ENCODE measurements at regions not wholly inside any gene's neighbourhood (a gene's known extent, or its start where the extent isn't known, plus 50 kb on each side); places are given as distances from the start of the nearest gene placed in this dataset.

DNA sequence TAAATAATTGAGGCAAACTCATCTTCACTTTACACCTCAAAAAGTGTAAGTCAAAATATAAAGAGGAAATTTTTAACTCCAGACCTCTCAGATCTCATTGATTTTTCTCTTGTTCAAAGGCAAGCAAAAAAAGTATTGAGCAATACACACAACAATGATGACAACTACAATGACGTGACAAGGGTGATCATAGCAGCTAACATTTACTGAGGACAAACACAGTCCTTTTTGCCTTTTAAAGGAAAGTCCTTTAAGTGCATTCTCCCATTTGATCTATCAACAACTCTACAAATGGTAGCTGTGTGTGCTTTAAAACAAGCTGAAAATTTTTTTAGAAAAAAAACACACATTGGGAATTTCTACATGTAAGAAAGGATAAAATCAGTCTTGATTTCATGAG, 123.5 kb upstream of the CTAGE1 start:
- Histone ChIP-seq H3K79me2 (replicated peaks; ENCODE audit: insufficient read depth, low read length) (no peaks in the 10 kb centered on the region), H3K27me3 (ENCODE audit: insufficient read depth, low read depth, low read length) (no peaks in the 10 kb centered on the region), H3K4me2 (ENCODE audit: low read length) (no peak overlapping the region), H3F3A (ENCODE audit: insufficient read depth, low read length, poor library complexity, severe bottlenecking) (no peaks in the 10 kb centered on the region), H3K4me3 (ENCODE audit: low read length) (no peak overlapping the region), H4K20me1 (ENCODE audit: insufficient read depth) (no peaks in the 10 kb centered on the region), H3K9me3 (ENCODE audit: low read length) (no peaks in the 10 kb centered on the region), H3K27ac (ENCODE audit: low read length) (no peak overlapping the region), H3K36me3 (ENCODE audit: insufficient read depth, low read length) (no peaks in the 10 kb centered on the region), H3K9me2 (ENCODE audit: insufficient read depth, low read length) (no peaks in the 10 kb centered on the region), H2AFZ (ENCODE audit: low read depth, low read length) (no peak overlapping the region), H3K9ac (ENCODE audit: low read length) (no peak overlapping the region)
- TF ChIP-seq EZH2 (IDR thresholded peaks at IDR 0.05; ENCODE audit: borderline replicate concordance, insufficient read depth, low read length, poor library complexity, severe bottlenecking), result no peak
- TF ChIP-seq RAD21 (conservative IDR thresholded peaks at IDR 0.05), result no peak
- TF ChIP-seq TAF1 (IDR thresholded peaks at IDR 0.05; ENCODE audit: low read depth), result no peak
- TF ChIP-seq, protein P1, sequence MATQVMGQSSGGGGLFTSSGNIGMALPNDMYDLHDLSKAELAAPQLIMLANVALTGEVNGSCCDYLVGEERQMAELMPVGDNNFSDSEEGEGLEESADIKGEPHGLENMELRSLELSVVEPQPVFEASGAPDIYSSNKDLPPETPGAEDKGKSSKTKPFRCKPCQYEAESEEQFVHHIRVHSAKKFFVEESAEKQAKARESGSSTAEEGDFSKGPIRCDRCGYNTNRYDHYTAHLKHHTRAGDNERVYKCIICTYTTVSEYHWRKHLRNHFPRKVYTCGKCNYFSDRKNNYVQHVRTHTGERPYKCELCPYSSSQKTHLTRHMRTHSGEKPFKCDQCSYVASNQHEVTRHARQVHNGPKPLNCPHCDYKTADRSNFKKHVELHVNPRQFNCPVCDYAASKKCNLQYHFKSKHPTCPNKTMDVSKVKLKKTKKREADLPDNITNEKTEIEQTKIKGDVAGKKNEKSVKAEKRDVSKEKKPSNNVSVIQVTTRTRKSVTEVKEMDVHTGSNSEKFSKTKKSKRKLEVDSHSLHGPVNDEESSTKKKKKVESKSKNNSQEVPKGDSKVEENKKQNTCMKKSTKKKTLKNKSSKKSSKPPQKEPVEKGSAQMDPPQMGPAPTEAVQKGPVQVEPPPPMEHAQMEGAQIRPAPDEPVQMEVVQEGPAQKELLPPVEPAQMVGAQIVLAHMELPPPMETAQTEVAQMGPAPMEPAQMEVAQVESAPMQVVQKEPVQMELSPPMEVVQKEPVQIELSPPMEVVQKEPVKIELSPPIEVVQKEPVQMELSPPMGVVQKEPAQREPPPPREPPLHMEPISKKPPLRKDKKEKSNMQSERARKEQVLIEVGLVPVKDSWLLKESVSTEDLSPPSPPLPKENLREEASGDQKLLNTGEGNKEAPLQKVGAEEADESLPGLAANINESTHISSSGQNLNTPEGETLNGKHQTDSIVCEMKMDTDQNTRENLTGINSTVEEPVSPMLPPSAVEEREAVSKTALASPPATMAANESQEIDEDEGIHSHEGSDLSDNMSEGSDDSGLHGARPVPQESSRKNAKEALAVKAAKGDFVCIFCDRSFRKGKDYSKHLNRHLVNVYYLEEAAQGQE (IDR thresholded peaks at IDR 0.05; ENCODE audit: borderline replicate concordance), result no peak
- no peak for TF ChIP-seq MXI1 (conservative IDR thresholded peaks at IDR 0.05; ENCODE audit: poor library complexity, severe bottlenecking)
- TF ChIP-seq, protein P2, sequence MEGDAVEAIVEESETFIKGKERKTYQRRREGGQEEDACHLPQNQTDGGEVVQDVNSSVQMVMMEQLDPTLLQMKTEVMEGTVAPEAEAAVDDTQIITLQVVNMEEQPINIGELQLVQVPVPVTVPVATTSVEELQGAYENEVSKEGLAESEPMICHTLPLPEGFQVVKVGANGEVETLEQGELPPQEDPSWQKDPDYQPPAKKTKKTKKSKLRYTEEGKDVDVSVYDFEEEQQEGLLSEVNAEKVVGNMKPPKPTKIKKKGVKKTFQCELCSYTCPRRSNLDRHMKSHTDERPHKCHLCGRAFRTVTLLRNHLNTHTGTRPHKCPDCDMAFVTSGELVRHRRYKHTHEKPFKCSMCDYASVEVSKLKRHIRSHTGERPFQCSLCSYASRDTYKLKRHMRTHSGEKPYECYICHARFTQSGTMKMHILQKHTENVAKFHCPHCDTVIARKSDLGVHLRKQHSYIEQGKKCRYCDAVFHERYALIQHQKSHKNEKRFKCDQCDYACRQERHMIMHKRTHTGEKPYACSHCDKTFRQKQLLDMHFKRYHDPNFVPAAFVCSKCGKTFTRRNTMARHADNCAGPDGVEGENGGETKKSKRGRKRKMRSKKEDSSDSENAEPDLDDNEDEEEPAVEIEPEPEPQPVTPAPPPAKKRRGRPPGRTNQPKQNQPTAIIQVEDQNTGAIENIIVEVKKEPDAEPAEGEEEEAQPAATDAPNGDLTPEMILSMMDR (IDR thresholded peaks at IDR 0.05; ENCODE audit: poor library complexity, severe bottlenecking), result no peak
- TF ChIP-seq EP300 (conservative IDR thresholded peaks at IDR 0.05; ENCODE audit: poor library complexity, severe bottlenecking), result no peak
- no peak for TF ChIP-seq POLR2AphosphoS5 (IDR thresholded peaks at IDR 0.05)
- TF ChIP-seq SMC3 (conservative IDR thresholded peaks at IDR 0.05; ENCODE audit: poor library complexity), result no peak

DNA sequence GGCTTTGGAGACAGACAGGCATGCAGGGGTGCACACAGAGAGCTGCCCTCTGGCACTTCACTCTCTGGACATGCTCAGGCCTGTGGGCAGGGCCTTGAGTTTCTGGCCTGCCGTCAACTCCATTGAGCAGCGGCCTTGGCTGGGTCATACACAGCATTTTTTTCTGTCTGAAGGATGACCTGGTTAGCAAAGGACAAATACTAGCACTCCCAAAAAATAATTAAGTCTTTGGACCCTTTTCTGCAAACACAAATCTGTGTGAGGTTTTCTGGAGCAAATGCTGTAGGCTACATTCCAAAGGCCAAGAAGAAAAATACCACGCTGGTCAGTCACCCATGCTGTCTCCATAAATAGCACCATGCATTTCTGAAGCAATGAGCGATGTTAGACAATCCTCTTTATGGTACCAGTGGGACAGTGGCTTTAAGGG, 124.7 kb upstream of the CTAGE1 start:
- H3K4me3 ChIP-seq (ENCODE audit: low read length), result no peak overlapping the region
- no peaks in the 10 kb centered on the region for H3K79me2 ChIP-seq (replicated peaks; ENCODE audit: insufficient read depth, low read length)
- no peak for TF ChIP-seq SMC3 (conservative IDR thresholded peaks at IDR 0.05; ENCODE audit: poor library complexity)
- TF ChIP-seq TAF1 (IDR thresholded peaks at IDR 0.05; ENCODE audit: low read depth), result no peak
- no peak for TF ChIP-seq EZH2 (IDR thresholded peaks at IDR 0.05; ENCODE audit: borderline replicate concordance, insufficient read depth, low read length, poor library complexity, severe bottlenecking)
- TF ChIP-seq POLR2AphosphoS5 (IDR thresholded peaks at IDR 0.05), result no peak
- TF ChIP-seq EP300 (conservative IDR thresholded peaks at IDR 0.05; ENCODE audit: poor library complexity, severe bottlenecking), result no peak
- TF ChIP-seq, protein P2 (IDR thresholded peaks at IDR 0.05; ENCODE audit: poor library complexity, severe bottlenecking), result no peak
- no peak for TF ChIP-seq RAD21 (conservative IDR thresholded peaks at IDR 0.05)
- no peak for TF ChIP-seq MXI1 (conservative IDR thresholded peaks at IDR 0.05; ENCODE audit: poor library complexity, severe bottlenecking)
- TF ChIP-seq, protein P1 (IDR thresholded peaks at IDR 0.05; ENCODE audit: borderline replicate concordance), result no peak
- no peaks in the 10 kb centered on the region for H3K36me3 ChIP-seq (ENCODE audit: insufficient read depth, low read length)
- no peak overlapping the region for H3K9ac ChIP-seq (ENCODE audit: low read length)
- H3K9me2 ChIP-seq (ENCODE audit: insufficient read depth, low read length), result no peaks in the 10 kb centered on the region
- H4K20me1 ChIP-seq (ENCODE audit: insufficient read depth), result no peaks in the 10 kb centered on the region
- H3K27ac ChIP-seq (ENCODE audit: low read length), result no peak overlapping the region
- H3K27me3 ChIP-seq (ENCODE audit: insufficient read depth, low read depth, low read length), result no peaks in the 10 kb centered on the region
- no peak overlapping the region for H3K4me2 ChIP-seq (ENCODE audit: low read length)
- H3F3A ChIP-seq (ENCODE audit: insufficient read depth, low read length, poor library complexity, severe bottlenecking), result no peaks in the 10 kb centered on the region
- H2AFZ ChIP-seq (ENCODE audit: low read depth, low read length), result no peak overlapping the region
- H3K9me3 ChIP-seq (ENCODE audit: low read length), result no peaks in the 10 kb centered on the region

All from neural cell (in vitro differentiated cells).